Stomach (tissue), 8 donors: ENCODE measurements at regions not wholly inside any gene's neighbourhood (a gene's known extent, or its start where the extent isn't known, plus 50 kb on each side); places are given as distances from the start of the nearest gene placed in this dataset.

ENCODE experiments used
- DNase-seq, 2 donors: peaks; one replicate each; pipeline versions ENCODE4 v3.0.0 to v3.0.0-alpha.2; 2013 to 2019
- H3K27ac ChIP-seq, 5 donors: fragments of 200-600 bp in 4 of 5; sonication (generic) in 4 of 5; one replicate each; pipeline ENCODE4 v1.5.1; 2013 to 2019; ENCODE audit warnings: mild to moderate bottlenecking in 1 of 5, moderate library complexity in 1 of 5
- H3K27me3 ChIP-seq, 3 donors: fragments of 200-600 bp; sonication (generic); one replicate each; pipeline ENCODE4 v1.5.1; 2017 to 2019; ENCODE audit warnings: mixed run types in 1 of 3
- H3K36me3 ChIP-seq, 4 donors: fragments of 200-600 bp; sonication (generic); 1 replicate in 3 of 4; 2 replicates in 1 of 4; pipeline ENCODE4 v1.5.1; 2016 to 2019
- H3K4me1 ChIP-seq, 4 donors: fragments of 200-600 bp; sonication (generic); one replicate each; pipeline ENCODE4 v1.5.1; 2016 to 2019
- H3K4me3 ChIP-seq, 4 donors: fragments of 200-600 bp; sonication (generic) in 3 of 4; one replicate each; pipeline ENCODE4 v1.5.1; 2016 to 2019; ENCODE audit warnings: mild to moderate bottlenecking in 1 of 4
- H3K9me3 ChIP-seq, 4 donors: fragments of 200-600 bp; sonication (generic); one replicate each; pipeline ENCODE4 v1.5.1; 2016 to 2019
- EP300 ChIP-seq: sonication (generic); formaldehyde crosslinking; IDR thresholded peaks from one replicate; pipeline ENCODE4 v1.6.1; 2017; ENCODE audit warnings: antibody characterized with exemption
- POLR2A ChIP-seq, 4 donors: fragments of 450-650 bp; IDR thresholded peaks; one replicate each; pipeline ENCODE4 v1.6.1; 2016; ENCODE audit warnings: antibody characterized with exemption in 4 of 4, control low read depth in 2 of 4, mild to moderate bottlenecking in 1 of 4, moderate library complexity in 1 of 4
- POLR2AphosphoS5 ChIP-seq, 3 donors: sonication (generic); formaldehyde crosslinking; IDR thresholded peaks; one replicate each; pipeline ENCODE4 v1.6.1; 2016; ENCODE audit warnings: antibody characterized with exemption in 3 of 3
- WGBS, 5 donors: extraction: QIAGEN DNeasy Blood & Tissue Kit in 3 of 5; methylation state at CpG; one replicate each; pipeline versions ENCODE4 v1.1.5 to v1.1.7; 2013 to 2018; 5-methylcytosine and 5-hydroxymethylcytosine counted together
- intact Hi-C: fragments of 100-400 bp; cut with DNase I; formaldehyde crosslinking; loops from one replicate; pipeline ENCODE4 v1.15.1; 2023; ENCODE audit warnings: low total_unique reads
- TF ChIP-seq, protein P1 (sequence below), 7 experiments: fragments of 450-650 bp in 4 of 7; fragments of 200-600 bp in 3 of 7; sonication (generic) in 3 of 7; IDR thresholded peaks; one replicate each; pipeline ENCODE4 v1.5.1; 2016 to 2019; ENCODE audit warnings: antibody characterized with exemption in 7 of 7, control low read depth in 2 of 7, mild to moderate bottlenecking in 1 of 7
- donor health status: healthy with polysubstance abuse.
- donor health status: Bipolar disorder and iron deficiency.
- donor health status: healthy.

DNA sequence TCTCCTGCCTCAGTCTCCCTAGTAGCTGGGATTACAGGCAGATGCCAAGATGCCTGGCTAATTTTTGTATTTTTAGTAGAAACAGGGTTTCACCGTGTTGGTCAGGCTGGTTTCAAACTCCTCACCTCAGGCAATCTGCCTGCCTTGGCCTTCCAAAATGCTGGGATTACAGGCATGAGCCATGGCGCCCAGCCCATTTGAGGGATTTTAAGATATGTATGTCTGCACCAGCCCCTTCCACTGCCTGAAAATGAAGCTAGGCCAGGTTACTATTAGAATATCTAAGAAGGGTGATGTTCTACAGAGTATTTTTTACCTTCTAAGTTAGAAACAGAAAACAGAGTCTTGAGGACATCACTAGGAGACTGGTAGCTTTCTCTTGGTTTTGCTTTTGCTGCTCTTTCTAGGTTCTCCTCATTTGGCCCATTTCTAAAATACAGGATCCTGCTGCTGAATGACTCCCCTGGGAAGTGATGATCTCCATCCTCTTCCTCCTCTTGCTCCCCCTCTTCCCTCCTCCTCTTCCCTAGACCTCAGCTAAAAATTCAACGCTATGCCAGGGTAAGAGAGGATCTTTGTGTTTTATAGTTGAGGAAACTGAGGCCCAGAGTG, 118.5 kb downstream of the MYCN start:
- peaks cover 3 to 16% (median 13%) of the 10 kb centered on the region in 4 donors for H3K9me3 ChIP-seq
- WGBS, 5 donors: 93 to 100% (median 95%) methylated on average over 3 of the region's 3 CpGs
- H3K27me3 ChIP-seq: no peaks in the 10 kb centered on the region
- no peaks in the 10 kb centered on the region for H3K4me1 ChIP-seq
- TF ChIP-seq, protein P1, sequence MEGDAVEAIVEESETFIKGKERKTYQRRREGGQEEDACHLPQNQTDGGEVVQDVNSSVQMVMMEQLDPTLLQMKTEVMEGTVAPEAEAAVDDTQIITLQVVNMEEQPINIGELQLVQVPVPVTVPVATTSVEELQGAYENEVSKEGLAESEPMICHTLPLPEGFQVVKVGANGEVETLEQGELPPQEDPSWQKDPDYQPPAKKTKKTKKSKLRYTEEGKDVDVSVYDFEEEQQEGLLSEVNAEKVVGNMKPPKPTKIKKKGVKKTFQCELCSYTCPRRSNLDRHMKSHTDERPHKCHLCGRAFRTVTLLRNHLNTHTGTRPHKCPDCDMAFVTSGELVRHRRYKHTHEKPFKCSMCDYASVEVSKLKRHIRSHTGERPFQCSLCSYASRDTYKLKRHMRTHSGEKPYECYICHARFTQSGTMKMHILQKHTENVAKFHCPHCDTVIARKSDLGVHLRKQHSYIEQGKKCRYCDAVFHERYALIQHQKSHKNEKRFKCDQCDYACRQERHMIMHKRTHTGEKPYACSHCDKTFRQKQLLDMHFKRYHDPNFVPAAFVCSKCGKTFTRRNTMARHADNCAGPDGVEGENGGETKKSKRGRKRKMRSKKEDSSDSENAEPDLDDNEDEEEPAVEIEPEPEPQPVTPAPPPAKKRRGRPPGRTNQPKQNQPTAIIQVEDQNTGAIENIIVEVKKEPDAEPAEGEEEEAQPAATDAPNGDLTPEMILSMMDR (IDR thresholded peaks at IDR 0.05): no peak
- TF ChIP-seq POLR2A (IDR thresholded peaks at IDR 0.05): no peak
- no peak for TF ChIP-seq EP300
- TF ChIP-seq POLR2AphosphoS5 (IDR thresholded peaks at IDR 0.05): no peak
- H3K27ac ChIP-seq: no peak overlapping the region
- no peaks in the 10 kb centered on the region for H3K36me3 ChIP-seq
- intact Hi-C loops: no loop called here
- H3K4me3 ChIP-seq: no peak overlapping the region
- DNase-seq: no peak

DNA sequence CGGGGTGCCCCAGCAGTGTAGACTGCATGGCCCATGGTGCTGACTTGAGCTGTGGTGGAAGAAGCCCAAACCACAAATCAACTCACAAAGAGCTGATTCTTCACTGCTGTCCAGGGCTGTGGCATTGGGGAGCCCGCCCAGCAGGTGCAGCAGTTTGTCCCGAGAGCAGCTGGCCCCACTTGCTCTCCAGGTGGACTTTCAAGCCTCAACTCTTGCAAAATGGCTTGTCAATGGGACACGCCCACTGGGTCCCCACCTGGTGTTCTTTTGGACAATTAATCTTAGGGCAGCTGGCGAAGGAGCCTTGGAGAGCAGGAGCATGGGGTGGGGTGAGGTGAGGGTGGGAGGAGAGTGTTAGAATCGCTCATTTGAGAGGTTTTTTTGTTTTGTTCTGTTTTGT, 117.9 kb downstream of the MYCN start:
- H3K27me3 ChIP-seq: no peaks in the 10 kb centered on the region
- H3K27ac ChIP-seq: no peak overlapping the region
- WGBS, 5 donors: 67 to 90% (median 79%) methylated on average over 3 to 6 of the region's 6 CpGs
- intact Hi-C loops: no loop called here
- peaks cover 0 to 10% (median 7%) of the 10 kb centered on the region in 4 donors for H3K9me3 ChIP-seq
- DNase-seq: no peak
- no peaks in the 10 kb centered on the region for H3K4me1 ChIP-seq
- TF ChIP-seq, protein P1 (IDR thresholded peaks at IDR 0.05): no peak
- no peak for TF ChIP-seq POLR2AphosphoS5 (IDR thresholded peaks at IDR 0.05)
- TF ChIP-seq POLR2A (IDR thresholded peaks at IDR 0.05): no peak
- no peak for TF ChIP-seq EP300
- no peak overlapping the region for H3K4me3 ChIP-seq
- no peaks in the 10 kb centered on the region for H3K36me3 ChIP-seq

DNA sequence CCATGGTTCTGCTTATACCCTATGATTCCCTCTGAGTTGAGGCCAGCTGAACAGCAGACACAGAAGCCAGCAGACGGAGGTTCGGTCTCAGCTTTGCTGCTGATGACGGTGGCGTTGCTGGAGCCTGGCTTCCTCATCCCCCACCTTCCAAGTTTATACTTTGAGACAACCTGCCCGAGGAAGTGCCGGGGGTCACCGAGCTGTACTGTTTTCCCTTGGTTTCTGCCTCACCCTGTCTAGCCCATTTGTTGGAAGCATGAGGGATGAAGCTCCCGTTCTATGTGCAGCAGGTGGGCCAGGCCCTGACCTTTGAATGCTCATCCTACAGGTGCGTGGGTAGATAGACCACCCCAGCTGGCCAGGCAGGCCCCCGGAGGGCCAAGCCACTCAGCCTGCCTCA, 117.3 kb downstream of the MYCN start:
- Histone ChIP-seq H3K27ac (no peak overlapping the region), H3K4me3 (no peak overlapping the region), H3K36me3 (no peaks in the 10 kb centered on the region), H3K27me3 (no peaks in the 10 kb centered on the region), H3K9me3 (peaks cover 0 to 5% (median 2%) of the 10 kb centered on the region in 4 donors), H3K4me1 (no peaks in the 10 kb centered on the region)
- 94 to 96% (median 95%) methylated on average over 6 to 10 of the region's 10 CpGs for WGBS, 5 donors
- TF ChIP-seq EP300 (no peak), POLR2A (IDR thresholded peaks at IDR 0.05) (no peak), POLR2AphosphoS5 (IDR thresholded peaks at IDR 0.05) (no peak)
- TF ChIP-seq, protein P1 (IDR thresholded peaks at IDR 0.05): no peak
- intact Hi-C loops: no loop called here
- DNase-seq: no peak

DNA sequence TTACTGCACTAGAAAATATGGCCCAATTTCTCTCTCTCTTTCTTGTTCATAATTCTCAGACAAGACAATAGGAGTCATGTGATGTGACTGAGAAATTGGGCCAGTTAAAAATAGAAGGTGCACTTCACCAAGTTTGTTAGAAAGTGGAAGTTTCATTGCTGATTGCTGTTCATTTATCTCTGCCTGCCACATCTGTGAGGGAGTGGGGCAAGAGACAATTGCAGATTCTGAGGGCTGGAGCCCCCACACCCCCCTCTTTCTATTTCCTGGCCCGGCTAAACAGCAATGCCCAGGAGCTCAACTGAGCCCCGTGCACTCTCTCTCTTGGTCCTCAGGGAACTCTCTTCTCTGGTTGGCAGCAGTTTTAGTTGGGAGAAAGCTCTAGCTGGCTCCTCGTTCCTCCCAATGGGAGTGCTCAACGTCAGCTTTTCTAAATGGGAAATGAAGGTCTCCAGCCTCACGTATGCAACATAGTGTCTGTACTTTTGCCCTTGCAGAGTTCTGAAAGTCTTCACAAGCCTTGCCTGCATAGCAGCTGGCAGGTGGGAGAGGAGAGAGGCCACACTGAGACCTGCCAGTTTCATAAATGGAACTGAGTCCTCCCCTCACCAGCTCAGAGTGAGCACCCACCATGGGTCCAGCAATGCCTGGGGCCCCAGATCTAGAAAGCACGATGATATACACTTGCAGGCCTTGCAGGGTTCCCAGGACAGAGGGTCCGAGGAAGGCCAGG, 115.7 kb downstream of the MYCN start:
- Histone ChIP-seq H3K9me3 (no peaks in the 10 kb centered on the region), H3K27me3 (no peaks in the 10 kb centered on the region), H3K36me3 (no peaks in the 10 kb centered on the region), H3K4me1 (no peaks in the 10 kb centered on the region), H3K4me3 (no peak overlapping the region), H3K27ac (no peak overlapping the region)
- no peak for DNase-seq
- TF ChIP-seq, protein P1 (IDR thresholded peaks at IDR 0.05): no peak
- TF ChIP-seq EP300: no peak
- 40 to 55% (median 52%) methylated on average over 6 to 7 of the region's 7 CpGs for WGBS, 5 donors
- intact Hi-C loops: no loop called here
